IMR-90 (cell line): ENCODE measurements at regions not wholly inside any gene's neighbourhood (a gene's known extent, or its start where the extent isn't known, plus 50 kb on each side); places are given as distances from the start of the nearest gene placed in this dataset.

Experiments used
- ATAC-seq: fragments of 200-7000 bp; cut with Tn5 transposase; 2 replicates; pipeline ENCODE4 v1.9.1; 2020; ENCODE audit warnings: low read depth, mild to moderate bottlenecking, moderate library complexity
- BruUV-seq: library from RNA; stranded (reverse); fragments of 400-500 nt; replicated peaks from 2 replicates; lab custom pipeline; 2021; lab: Mats Ljungman, UMichigan
- CTCF ChIA-PET: fragments of 300-600 bp; formaldehyde crosslinking; extraction: SDS; loops from one replicate; lab custom pipeline; 2021; ENCODE audit warnings: antibody characterized with exemption; lab: Yijun Ruan, JAX
- POLR2A ChIA-PET: fragments of 300-600 bp; sonication (Branson Sonifier 250); formaldehyde crosslinking; loops from one replicate; lab custom pipeline; 2022; ENCODE audit warnings: antibody characterized with exemption; ENCODE audit not compliant: unreplicated experiment; lab: Charles Lee
- DNase-seq: peaks from one replicate; pipeline ENCODE4 v3.0.0; 2013
- H2AFZ ChIP-seq: replicated peaks from 2 replicates; pipeline ENCODE3; 2013; ENCODE audit warnings: low read length, mild to moderate bottlenecking; ENCODE audit not compliant: poor library complexity
- H2AK5ac ChIP-seq: 2 replicates; pipeline ENCODE4 v1.6.1; 2013; ENCODE audit warnings: low read depth, low read length, inconsistent platforms
- H2AK9ac ChIP-seq: replicated peaks from 2 replicates; pipeline ENCODE3; 2013; ENCODE audit warnings: mild to moderate bottlenecking, low read depth, low read length, moderate library complexity; ENCODE audit not compliant: poor library complexity
- H2BK120ac ChIP-seq: 2 replicates; pipeline ENCODE4 v1.6.1; 2013; ENCODE audit warnings: low read depth, low read length, inconsistent platforms
- H2BK15ac ChIP-seq: 3 replicates; pipeline ENCODE4 v1.6.1; 2013; ENCODE audit warnings: low read depth, low read length, inconsistent platforms
- H2BK20ac ChIP-seq: 2 replicates; pipeline ENCODE4 v1.6.1; 2013; ENCODE audit warnings: low read depth, mild to moderate bottlenecking, inconsistent platforms, low read length, moderate library complexity
- H2BK5ac ChIP-seq: 2 replicates; pipeline ENCODE4 v1.6.1; 2013; ENCODE audit warnings: mild to moderate bottlenecking, low read depth, low read length, inconsistent platforms; ENCODE audit not compliant: poor library complexity, severe bottlenecking
- H3K14ac ChIP-seq: replicated peaks from 2 replicates; pipeline ENCODE4 v1.6.1; 2013; ENCODE audit warnings: low read depth, low read length, inconsistent platforms
- H3K18ac ChIP-seq: 2 replicates; pipeline ENCODE4 v1.6.1; 2013; ENCODE audit warnings: low read depth, low read length, control low read depth
- H3K23ac ChIP-seq: 2 replicates; pipeline ENCODE4 v1.6.1; 2013; ENCODE audit warnings: low read depth, low read length, inconsistent platforms
- H3K27ac ChIP-seq: 2 replicates; pipeline ENCODE4 v1.5.1; 2013; ENCODE audit warnings: mild to moderate bottlenecking, control low read depth, low read length; ENCODE audit not compliant: insufficient read depth
- H3K27me3 ChIP-seq: 2 replicates; pipeline ENCODE4 v1.6.1; 2013; ENCODE audit warnings: low read length; ENCODE audit not compliant: control insufficient read depth, insufficient read depth
- H3K36me3 ChIP-seq: 2 replicates; pipeline ENCODE4 v1.6.1; 2013; ENCODE audit warnings: low read length, mixed read lengths; ENCODE audit not compliant: control insufficient read depth, insufficient read depth
- H3K4ac ChIP-seq: 2 replicates; pipeline ENCODE4 v1.6.1; 2013; ENCODE audit warnings: low read depth, low read length, inconsistent platforms
- H3K4me1 ChIP-seq: 2 replicates; pipeline ENCODE4 v1.6.1; 2013; ENCODE audit warnings: low read length, mixed read lengths; ENCODE audit not compliant: control insufficient read depth, insufficient read depth
- H3K4me2 ChIP-seq: 2 replicates; pipeline ENCODE4 v1.6.1; 2013; ENCODE audit warnings: low read depth, mild to moderate bottlenecking, control low read depth, low read length, moderate library complexity
- H3K4me3 ChIP-seq: 2 replicates; pipeline ENCODE4 v1.5.1; 2013; ENCODE audit warnings: low read depth, mild to moderate bottlenecking, control low read depth, low read length, moderate library complexity; ENCODE audit not compliant: insufficient read depth
- H3K56ac ChIP-seq: 2 replicates; pipeline ENCODE4 v1.6.1; 2013; ENCODE audit warnings: low read length, inconsistent platforms; ENCODE audit not compliant: insufficient read depth; ENCODE audit errors: extremely low read depth
- H3K79me1 ChIP-seq, 2 experiments: 2 replicates each; pipeline ENCODE4 v1.6.1; 2013; ENCODE audit warnings: low read length in 2 of 2, inconsistent platforms in 1 of 2, low read depth in 1 of 2
- H3K9ac ChIP-seq: 2 replicates; pipeline ENCODE4 v1.6.1; 2013; ENCODE audit warnings: low read depth, low read length, control low read depth
- H3K9me1 ChIP-seq: 2 replicates; pipeline ENCODE4 v1.6.1; 2013; ENCODE audit warnings: low read length, inconsistent platforms; ENCODE audit not compliant: insufficient read depth
- H3K9me3 ChIP-seq: 2 replicates; pipeline ENCODE4 v1.6.1; 2013; ENCODE audit warnings: low read length; ENCODE audit not compliant: control insufficient read depth, insufficient read depth
- H4K20me1 ChIP-seq: 2 replicates; pipeline ENCODE4 v1.6.1; 2013; ENCODE audit warnings: low read length, inconsistent platforms; ENCODE audit not compliant: insufficient read depth
- H4K5ac ChIP-seq: 2 replicates; pipeline ENCODE4 v1.6.1; 2013; ENCODE audit warnings: mild to moderate bottlenecking, low read depth, low read length, control low read depth
- H4K8ac ChIP-seq, 2 experiments: 2 replicates each; pipeline ENCODE4 v1.6.1; 2013; ENCODE audit warnings: low read depth in 2 of 2, low read length in 2 of 2, control low read depth in 1 of 2, inconsistent platforms in 1 of 2
- H4K91ac ChIP-seq: 2 replicates; pipeline ENCODE4 v1.6.1; 2013; ENCODE audit warnings: low read depth, low read length, inconsistent platforms; ENCODE audit not compliant: insufficient read depth
- BHLHE40 ChIP-seq: fragments of 150-350 bp; IDR thresholded peaks from 2 replicates; pipeline ENCODE4 v1.6.1; 2016; ENCODE audit warnings: mild to moderate bottlenecking, low read depth, low read length
- CEBPB ChIP-seq: IDR thresholded peaks from 2 replicates; pipeline ENCODE4 v1.6.1; 2012; ENCODE audit warnings: low read depth, low read length, improper control_type of control experiment
- CHD1 ChIP-seq: IDR thresholded peaks from 2 replicates; pipeline ENCODE4 v1.6.1; 2012; ENCODE audit warnings: low read depth, low read length, improper control_type of control experiment
- CTCF ChIP-seq: conservative IDR thresholded peaks from 2 replicates; pipeline ENCODE4 v1.5.1; 2012; ENCODE audit warnings: mild to moderate bottlenecking, low read depth, low read length, improper control_type of control experiment
- ELK1 ChIP-seq: fragments of 150-350 bp; IDR thresholded peaks from 2 replicates; pipeline ENCODE4 v1.6.1; 2016; ENCODE audit warnings: low read depth, mild to moderate bottlenecking, low read length, moderate library complexity, borderline replicate concordance
- FOS ChIP-seq: fragments of 150-350 bp; IDR thresholded peaks from 2 replicates; pipeline ENCODE4 v1.6.1; 2016; ENCODE audit warnings: low read depth, low read length
- MAFK ChIP-seq: IDR thresholded peaks from 2 replicates; pipeline ENCODE4 v1.6.1; 2012; ENCODE audit warnings: low read depth, low read length, improper control_type of control experiment
- MAZ ChIP-seq: IDR thresholded peaks from 2 replicates; pipeline ENCODE4 v1.6.1; 2012; ENCODE audit warnings: low read depth, mild to moderate bottlenecking, low read length, improper control_type of control experiment, moderate library complexity, borderline replicate concordance
- MXI1 ChIP-seq: IDR thresholded peaks from 2 replicates; pipeline ENCODE4 v1.6.1; 2012; ENCODE audit warnings: low read depth, mild to moderate bottlenecking, low read length, moderate library complexity, borderline replicate concordance
- NFE2L2 ChIP-seq: fragments of 150-350 bp; IDR thresholded peaks from 2 replicates; pipeline ENCODE4 v1.6.1; 2016; ENCODE audit warnings: low read depth, mild to moderate bottlenecking, low read length
- POLR2A ChIP-seq: IDR thresholded peaks from 2 replicates; pipeline ENCODE4 v1.6.1; 2012; ENCODE audit warnings: mild to moderate bottlenecking, low read depth, low read length
- RAD21 ChIP-seq: IDR thresholded peaks from 2 replicates; pipeline ENCODE4 v1.6.1; 2012; ENCODE audit warnings: low read length, improper control_type of control experiment
- RCOR1 ChIP-seq: IDR thresholded peaks from 2 replicates; pipeline ENCODE4 v1.6.1; 2012; ENCODE audit warnings: mild to moderate bottlenecking, low read length, improper control_type of control experiment; ENCODE audit not compliant: insufficient replicate concordance
- RFX5 ChIP-seq: IDR thresholded peaks from 2 replicates; pipeline ENCODE4 v1.8.0; 2012; ENCODE audit warnings: low read depth, mild to moderate bottlenecking, low read length, moderate library complexity
- SMC3 ChIP-seq: fragments of 150-350 bp; IDR thresholded peaks from 2 replicates; pipeline ENCODE4 v1.6.1; 2016; ENCODE audit warnings: low read depth, mild to moderate bottlenecking, antibody characterized with exemption, low read length, moderate library complexity
- USF2 ChIP-seq: fragments of 150-350 bp; IDR thresholded peaks from 2 replicates; pipeline ENCODE4 v1.6.1; 2017; ENCODE audit warnings: mild to moderate bottlenecking, antibody characterized with exemption, low read length, low read depth
- WGBS, 2 experiments: methylation state at CpG; one replicate each; pipeline versions ENCODE4 v1.1.5 to v1.1.7; 2013; ENCODE audit warnings: missing lambda C conversion rate in 2 of 2; ENCODE audit not compliant: insufficient read length in 1 of 2; ENCODE audit errors: extremely low coverage in 2 of 2; 5-methylcytosine and 5-hydroxymethylcytosine counted together
- dilution Hi-C: fragments of 300-500 bp; cut with HindIII; formaldehyde crosslinking; loops from one replicate; pipeline ENCODE4 v1.14.3; 2018; ENCODE audit warnings: low sequenced_read_pairs; ENCODE audit not compliant: unreplicated experiment
- in situ Hi-C: fragments of 300-500 bp; cut with MboI; formaldehyde crosslinking; loops from 3 replicates; pipeline ENCODE4 v1.14.3; 2019; ENCODE audit warnings: low sequenced_read_pairs, inconsistent platforms, mixed read lengths
- intact Hi-C: fragments of 100-400 bp; cut with micrococcal nuclease; formaldehyde crosslinking; loops from 2 replicates; pipeline ENCODE4 v1.10.0; 2022

GRCh38 chr5:1734271-1734907 is 65.2 kb downstream of the MRPL36 start:
- ATAC-seq (no peak), DNase-seq (no peak)
- H3K9me1 ChIP-seq: no peaks in the 10 kb centered on the region
- H2BK120ac ChIP-seq: no peak overlapping the region
- no peak overlapping the region for H3K18ac ChIP-seq
- H2AK5ac ChIP-seq: no peak overlapping the region
- H3K9ac ChIP-seq: no peak overlapping the region
- H2BK20ac ChIP-seq: no peak overlapping the region
- dilution Hi-C loops: no loop called here
- H3K79me1 ChIP-seq: no peaks in the 10 kb centered on the region
- H3K27ac ChIP-seq: no peak overlapping the region
- no peaks in the 10 kb centered on the region for H3K36me3 ChIP-seq
- H3K4me1 ChIP-seq: no peaks in the 10 kb centered on the region
- H2BK15ac ChIP-seq: no peak overlapping the region
- TF ChIP-seq CEBPB (no peak), RFX5 (no peak), ELK1 (no peak), BHLHE40 (no peak), MAZ (no peak), USF2 (no peak), POLR2A (no peak), RCOR1 (no peak), SMC3 (no peak), CHD1 (no peak), FOS (no peak), MAFK (no peak), CTCF (no peak), MXI1 (no peak), RAD21 (no peak), NFE2L2 (no peak)
- in situ Hi-C loops: no loop called here
- no peak overlapping the region for H2AK9ac ChIP-seq
- no TSS peak for BruUV-seq
- no peak overlapping the region for H3K23ac ChIP-seq
- no peak overlapping the region for H4K5ac ChIP-seq
- no CpG with 5 or more reads among the region's 18 CpGs for WGBS, 2 experiments
- H4K20me1 ChIP-seq: no peaks in the 10 kb centered on the region
- no peak overlapping the region for H4K8ac ChIP-seq
- H2BK5ac ChIP-seq: no peak overlapping the region
- H3K9me3 ChIP-seq: no peaks in the 10 kb centered on the region
- no peak overlapping the region for H2AFZ ChIP-seq
- H3K14ac ChIP-seq: no peak overlapping the region
- no peak overlapping the region for H3K4me2 ChIP-seq
- H3K4ac ChIP-seq: no peak overlapping the region
- H4K91ac ChIP-seq: no peak overlapping the region
- no peak overlapping the region for H3K56ac ChIP-seq
- POLR2A ChIA-PET: no interaction called here
- H3K27me3 ChIP-seq: no peaks in the 10 kb centered on the region; the same call in 1 of the 2 replicates
- CTCF ChIA-PET: no interaction called here
- intact Hi-C loops: no loop called here
- no peak overlapping the region for H3K4me3 ChIP-seq
